Stimulated activated naive CD8-positive, alpha-beta T cell treated with anti-CD3 and anti-CD28 coated beads, Interleukin-15, amount 100 ng/mL, for 72 hours (primary cell): ENCODE measurements at regions not wholly inside any gene's neighbourhood (a gene's known extent, or its start where the extent isn't known, plus 50 kb on each side); places are given as distances from the start of the nearest gene placed in this dataset.
"Not testable (repeated sequence)": the region's sequence is repeated elsewhere in the genome, so short reads cannot be mapped to it uniquely, and the experiment has no call there.

Experiments used
- ATAC-seq: fragments of 150-1000 bp; cut with Tn5 transposase; 2 replicates; pipeline ENCODE4 v1.10.0; 2021; ENCODE audit warnings: mild to moderate bottlenecking, moderate library complexity
- DNase-seq, 2 donors: peaks; one replicate each; pipeline ENCODE4 v3.0.0; 2021 to 2022
- H3K27ac Mint-ChIP-seq, 2 donors: one replicate each; pipeline ENCODE4 v1.8.0; 2022; ENCODE audit warnings: mild to moderate bottlenecking in 2 of 2, mixed read lengths in 2 of 2, moderate library complexity in 2 of 2
- H3K27me3 Mint-ChIP-seq: one replicate; pipeline ENCODE4 v1.8.0; 2022; ENCODE audit warnings: mixed read lengths
- H3K4me1 Mint-ChIP-seq: one replicate; pipeline ENCODE4 v1.8.0; 2022; ENCODE audit warnings: mild to moderate bottlenecking, mixed read lengths
- H3K4me3 Mint-ChIP-seq, 2 donors: one replicate each; pipeline ENCODE4 v1.8.0; 2022; ENCODE audit warnings: mild to moderate bottlenecking in 2 of 2, mixed read lengths in 2 of 2, moderate library complexity in 1 of 2
- H3K9me3 Mint-ChIP-seq, 2 donors: one replicate each; pipeline ENCODE4 v1.8.0; 2022; ENCODE audit warnings: mixed read lengths in 2 of 2

GRCh38 chr10:81472927-81473470 is 402.0 kb upstream of the NRG3 start:
- H3K27ac Mint-ChIP-seq, result no peak overlapping the region
- no peaks in the 10 kb centered on the region for H3K4me1 Mint-ChIP-seq
- peaks cover 0 to 17% of the 10 kb centered on the region in 2 donors for H3K9me3 Mint-ChIP-seq
- no peak overlapping the region for H3K4me3 Mint-ChIP-seq
- H3K27me3 Mint-ChIP-seq, result peaks cover 7% of the 10 kb centered on the region
- DNase-seq, result no peak
- ATAC-seq, result no peak

GRCh38 chr10:81473755-81474154 is 401.2 kb upstream of the NRG3 start:
- Mint-ChIP-seq H3K27me3 (peaks cover 7% of the 10 kb centered on the region), H3K27ac (no peak overlapping the region), H3K9me3 (peaks cover 0 to 10% of the 10 kb centered on the region in 2 donors), H3K4me3 (no peak overlapping the region), H3K4me1 (no peaks in the 10 kb centered on the region)
- no peak for ATAC-seq
- DNase-seq, result no peak

GRCh38 chr10:81479316-81479715 is 395.7 kb upstream of the NRG3 start:
- ATAC-seq (no peak), DNase-seq (no peak)
- peaks cover under 1% of the 10 kb centered on the region for H3K27me3 Mint-ChIP-seq

GRCh38 chr10:81496626-81497025 is 378.4 kb upstream of the NRG3 start:
- no peak for DNase-seq
- Mint-ChIP-seq H3K4me1 (no peaks in the 10 kb centered on the region), H3K27me3 (no peaks in the 10 kb centered on the region), H3K27ac (no peak overlapping the region), H3K4me3 (no peak overlapping the region), H3K9me3 (no peaks in the 10 kb centered on the region)
- no peak for ATAC-seq

More at GRCh38 chr10:81479316-81479715, 395.7 kb upstream of the NRG3 start:
- no peak overlapping the region for H3K4me3 Mint-ChIP-seq
- no peak overlapping the region for H3K27ac Mint-ChIP-seq
- H3K9me3 Mint-ChIP-seq, result no peaks in the 10 kb centered on the region
- no peaks in the 10 kb centered on the region for H3K4me1 Mint-ChIP-seq

GRCh38 chr10:81498011-81498551 is 376.9 kb upstream of the NRG3 start:
- DNase-seq (no peak), ATAC-seq (no peak)
- Mint-ChIP-seq H3K9me3 (no peaks in the 10 kb centered on the region), H3K27ac (no peak overlapping the region), H3K4me3 (no peak overlapping the region), H3K4me1 (no peaks in the 10 kb centered on the region), H3K27me3 (no peaks in the 10 kb centered on the region)

- H3K4me1 Mint-ChIP-seq, result no peaks in the 10 kb centered on the region
- DNase-seq (no peak), ATAC-seq (peak; percentile 26)
- H3K27me3 Mint-ChIP-seq, result no peaks in the 10 kb centered on the region
- H3K4me3 Mint-ChIP-seq, result no peak overlapping the region
- peaks cover 6 to 11% of the 10 kb centered on the region in 2 donors for H3K9me3 Mint-ChIP-seq
- no peak overlapping the region for H3K27ac Mint-ChIP-seq
Observed at GRCh38 chr10:81502677-81503359, 372.2 kb upstream of the NRG3 start.

GRCh38 chr10:81505777-81506176 is 369.2 kb upstream of the NRG3 start:
- H3K4me3 Mint-ChIP-seq, H3K27me3 Mint-ChIP-seq, H3K27ac Mint-ChIP-seq, ATAC-seq, H3K4me1 Mint-ChIP-seq, DNase-seq: not testable (repeated sequence)
- peaks cover 12 to 17% of the 10 kb centered on the region in 2 donors for H3K9me3 Mint-ChIP-seq

- Mint-ChIP-seq H3K27ac (no peak overlapping the region), H3K4me1 (no peaks in the 10 kb centered on the region), H3K4me3 (no peak overlapping the region), H3K27me3 (no peaks in the 10 kb centered on the region), H3K9me3 (peaks cover 7 to 12% of the 10 kb centered on the region in 2 donors)
- ATAC-seq (no peak), DNase-seq (no peak)
Observed at GRCh38 chr10:81514811-81515210, 360.2 kb upstream of the NRG3 start.

- Mint-ChIP-seq H3K4me3 (no peak overlapping the region), H3K27me3 (no peaks in the 10 kb centered on the region), H3K27ac (no peak overlapping the region), H3K9me3 (peaks cover 0 to 5% of the 10 kb centered on the region in 2 donors), H3K4me1 (no peaks in the 10 kb centered on the region)
- no peak for DNase-seq
- no peak for ATAC-seq
Observed at GRCh38 chr10:81520688-81521087, 354.3 kb upstream of the NRG3 start.

GRCh38 chr10:81524467-81524866 is 350.5 kb upstream of the NRG3 start:
- Mint-ChIP-seq H3K4me3 (no peak overlapping the region), H3K27me3 (no peaks in the 10 kb centered on the region), H3K9me3 (peaks cover 3 to 6% of the 10 kb centered on the region in 2 donors), H3K4me1 (no peaks in the 10 kb centered on the region), H3K27ac (no peak overlapping the region)
- DNase-seq, result no peak
- ATAC-seq, result no peak

- DNase-seq (no peak), ATAC-seq (no peak)
- no peaks in the 10 kb centered on the region for H3K4me1 Mint-ChIP-seq
- no peak overlapping the region for H3K4me3 Mint-ChIP-seq
- no peaks in the 10 kb centered on the region for H3K27me3 Mint-ChIP-seq
- H3K9me3 Mint-ChIP-seq, result peaks cover 0 to 13% of the 10 kb centered on the region in 2 donors
- no peak overlapping the region for H3K27ac Mint-ChIP-seq
Observed at GRCh38 chr10:81532403-81532802, 342.6 kb upstream of the NRG3 start.

GRCh38 chr10:81534991-81535390 is 340.0 kb upstream of the NRG3 start:
- no peak for ATAC-seq
- no peaks in the 10 kb centered on the region for H3K4me1 Mint-ChIP-seq

GRCh38 chr10:81541517-81541916 is 333.5 kb upstream of the NRG3 start:
- Mint-ChIP-seq H3K4me3 (no peak overlapping the region), H3K27ac (no peak overlapping the region), H3K4me1 (no peaks in the 10 kb centered on the region), H3K9me3 (peaks cover 0 to 22% of the 10 kb centered on the region in 2 donors), H3K27me3 (no peaks in the 10 kb centered on the region)
- ATAC-seq (no peak), DNase-seq (no peak)

More at GRCh38 chr10:81534991-81535390, 340.0 kb upstream of the NRG3 start:
- H3K27ac Mint-ChIP-seq, result no peak overlapping the region
- peaks cover 0 to 25% of the 10 kb centered on the region in 2 donors for H3K9me3 Mint-ChIP-seq
- DNase-seq, result no peak
- H3K4me3 Mint-ChIP-seq, result no peak overlapping the region
- H3K27me3 Mint-ChIP-seq, result no peaks in the 10 kb centered on the region

- DNase-seq, result no peak
- peaks cover 18 to 28% of the 10 kb centered on the region in 2 donors for H3K9me3 Mint-ChIP-seq
- H3K27ac Mint-ChIP-seq, result no peak overlapping the region
- no peak for ATAC-seq
- H3K4me1 Mint-ChIP-seq, result no peaks in the 10 kb centered on the region
- no peak overlapping the region for H3K4me3 Mint-ChIP-seq
- H3K27me3 Mint-ChIP-seq, result peaks cover 5% of the 10 kb centered on the region
Observed at GRCh38 chr10:81546243-81546642, 328.8 kb upstream of the NRG3 start.

- Mint-ChIP-seq H3K4me1 (no peaks in the 10 kb centered on the region), H3K27me3 (peaks cover 5% of the 10 kb centered on the region), H3K4me3 (no peak overlapping the region), H3K27ac (no peak overlapping the region), H3K9me3 (peaks cover 18 to 42% of the 10 kb centered on the region in 2 donors)
- ATAC-seq (no peak), DNase-seq (no peak)
Observed at GRCh38 chr10:81548160-81548559, 326.8 kb upstream of the NRG3 start.

- Mint-ChIP-seq H3K4me3 (no peak overlapping the region), H3K9me3 (peaks cover 5 to 11% of the 10 kb centered on the region in 2 donors), H3K4me1 (peaks cover 18% of the 10 kb centered on the region), H3K27me3 (no peaks in the 10 kb centered on the region), H3K27ac (no peak overlapping the region)
- peak; percentile 93 for ATAC-seq
- peak in 1 of 2 donors; percentile 29 for DNase-seq
Observed at GRCh38 chr10:81564143-81564542, 310.9 kb upstream of the NRG3 start.
